ENCODE measurements at regions not wholly inside any gene's neighbourhood (a gene's known extent, or its start where the extent isn't known, plus 50 kb on each side); places are given as distances from the start of the nearest gene placed in this dataset.
"Not testable (repeated sequence)": the region's sequence is repeated elsewhere in the genome, so short reads cannot be mapped to it uniquely, and the experiment has no call there.

DNA sequence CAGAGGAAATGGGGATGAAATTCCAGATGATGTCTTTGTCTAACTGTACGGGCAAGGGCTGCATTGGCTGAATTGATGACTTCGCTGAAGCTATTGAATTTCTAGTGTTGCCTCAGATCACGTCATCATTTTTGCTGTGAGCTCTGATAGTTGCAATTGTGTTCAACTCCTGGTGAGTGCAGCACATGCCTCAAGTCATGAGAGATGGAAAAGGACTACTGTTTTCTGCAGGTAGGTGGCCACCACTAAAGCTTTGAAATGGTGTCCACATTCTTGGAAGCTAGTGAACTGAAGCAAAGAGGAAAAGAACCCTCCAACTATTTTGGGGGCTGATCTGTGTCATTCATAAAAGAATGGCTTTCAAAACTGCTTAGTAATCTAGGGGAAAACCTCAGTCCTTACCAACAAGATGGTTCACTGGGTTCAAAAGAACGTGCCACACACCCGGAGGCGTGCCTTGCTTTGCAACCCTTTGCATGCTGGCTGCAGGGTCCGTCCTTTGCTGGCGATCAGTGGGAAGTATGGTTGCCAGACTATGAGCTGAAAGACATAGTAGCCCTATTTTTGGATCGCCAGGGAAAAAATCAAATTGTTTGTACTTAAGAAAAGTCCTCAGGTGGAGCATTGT is 88.1 kb upstream of the STOX2 start:
- DNase-seq: no peak

DNA sequence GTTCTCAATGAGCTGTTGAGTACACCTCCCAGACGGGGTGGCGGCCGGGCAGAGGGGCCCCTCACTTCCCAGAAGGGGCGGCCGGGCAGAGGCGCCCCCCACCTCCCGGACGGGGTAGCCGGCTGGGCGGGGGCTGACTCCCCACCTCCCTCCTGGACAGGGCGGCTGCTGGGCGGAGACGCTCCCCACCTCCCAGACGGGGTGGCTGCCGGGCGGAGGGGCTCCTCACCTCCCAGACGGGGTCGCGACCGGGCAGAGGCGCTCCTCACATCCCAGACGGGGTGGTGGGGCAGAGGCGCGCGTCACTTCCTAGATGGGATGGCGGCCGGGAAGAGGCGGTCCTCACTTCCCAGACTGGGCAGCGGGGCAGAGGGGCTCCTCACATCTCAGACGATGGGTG is 86.5 kb upstream of the STOX2 start:
- DNase-seq: not testable (repeated sequence)

DNA sequence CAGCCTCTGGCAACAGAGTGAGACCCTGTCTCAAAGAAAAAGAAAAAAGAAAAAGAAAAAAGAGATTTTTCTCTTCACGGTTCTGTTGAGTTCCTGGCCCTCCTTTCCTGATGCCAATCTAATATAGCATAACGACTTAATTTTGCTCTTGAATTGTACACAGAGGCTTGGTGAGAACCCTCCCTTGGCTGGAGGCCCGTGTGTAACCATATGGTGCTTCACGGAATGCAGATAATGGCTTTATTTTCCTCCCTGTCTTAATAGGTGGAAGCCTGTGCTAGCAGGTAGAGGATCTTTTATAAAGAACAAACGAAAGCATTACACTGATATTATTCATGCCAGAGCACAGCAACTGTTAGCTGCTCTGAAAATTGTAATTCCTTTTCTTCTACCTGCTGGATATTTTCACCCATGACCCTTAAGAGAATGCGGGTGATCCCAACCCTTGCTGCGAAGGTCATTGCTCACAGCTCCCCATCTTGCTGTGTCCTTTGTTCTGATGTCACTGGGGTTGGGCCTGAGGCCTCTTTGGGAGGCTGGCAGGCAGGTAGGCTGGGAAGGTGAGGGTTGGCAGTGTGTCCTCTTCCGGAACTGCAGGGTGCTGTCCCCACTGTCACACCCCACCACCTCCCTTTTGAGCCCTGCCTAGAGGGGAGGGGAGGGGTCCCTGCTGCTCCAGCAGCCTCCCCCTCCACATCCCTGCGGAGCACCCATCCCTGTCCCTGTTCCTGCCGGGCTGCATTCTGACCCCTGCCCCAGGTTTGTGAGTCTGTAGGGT is 83.8 kb upstream of the STOX2 start:
- DNase-seq: peak; percentile 32

DNA sequence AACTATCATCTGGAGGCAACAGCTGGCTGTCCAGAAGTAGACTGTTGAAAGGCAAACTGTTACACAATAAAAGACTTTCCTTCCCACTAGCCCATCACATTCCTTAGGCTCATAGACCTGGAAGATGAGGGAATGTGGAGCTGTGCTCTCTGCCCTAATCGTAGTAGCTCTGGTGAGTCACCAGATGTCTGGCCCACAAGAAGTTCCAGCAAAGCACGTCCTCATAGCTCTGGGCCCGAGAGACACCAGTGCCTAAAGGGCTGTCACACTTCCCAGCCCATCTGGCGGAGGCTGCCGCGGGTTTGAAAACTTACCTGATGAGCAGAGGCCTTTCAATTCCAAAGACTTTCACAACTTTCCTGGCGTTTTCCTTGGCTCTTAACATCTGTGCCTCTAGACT is 81.7 kb upstream of the STOX2 start:
- DNase-seq: peak; percentile 1

DNA sequence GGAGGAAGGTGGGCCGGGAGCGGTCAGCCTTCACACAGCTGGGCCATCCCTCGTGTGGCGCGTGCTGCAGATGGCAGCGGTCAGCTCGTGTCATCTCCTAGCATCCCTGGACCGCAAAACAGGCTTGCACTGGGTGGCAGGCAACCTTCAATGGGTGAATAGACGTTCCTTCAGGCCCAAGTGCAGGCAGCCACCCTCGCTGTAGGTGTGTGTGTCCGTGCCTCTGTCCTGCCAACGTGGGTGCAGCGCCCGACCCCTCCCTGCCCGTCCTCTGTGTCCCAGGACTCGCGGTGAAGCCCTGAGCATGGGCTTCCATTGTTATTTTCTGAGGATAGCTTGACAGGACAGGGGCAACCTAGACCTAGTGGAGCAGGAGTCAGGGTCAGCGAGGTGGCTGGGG is 79.8 kb upstream of the STOX2 start:
- no peak for DNase-seq

DNA sequence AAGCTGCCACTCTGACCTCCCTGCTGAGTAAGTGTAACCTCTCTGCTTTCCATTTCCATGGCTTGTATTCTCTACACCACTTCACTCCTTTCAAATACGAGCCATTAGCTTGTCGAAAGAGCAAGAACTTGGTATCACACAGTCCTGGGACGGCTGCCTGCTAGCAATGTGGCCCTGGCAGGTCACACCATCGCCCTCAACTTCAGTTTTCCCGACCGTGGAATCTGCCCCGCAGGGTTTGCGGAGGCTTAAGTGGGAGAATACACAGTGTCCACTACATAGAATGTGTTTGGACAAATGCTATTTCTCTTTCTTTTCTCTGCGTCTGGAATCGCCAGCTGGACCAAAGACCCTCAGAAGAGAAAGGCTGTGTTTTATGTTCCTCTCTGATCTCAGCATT is 78.6 kb upstream of the STOX2 start:
- no peak for DNase-seq

DNA sequence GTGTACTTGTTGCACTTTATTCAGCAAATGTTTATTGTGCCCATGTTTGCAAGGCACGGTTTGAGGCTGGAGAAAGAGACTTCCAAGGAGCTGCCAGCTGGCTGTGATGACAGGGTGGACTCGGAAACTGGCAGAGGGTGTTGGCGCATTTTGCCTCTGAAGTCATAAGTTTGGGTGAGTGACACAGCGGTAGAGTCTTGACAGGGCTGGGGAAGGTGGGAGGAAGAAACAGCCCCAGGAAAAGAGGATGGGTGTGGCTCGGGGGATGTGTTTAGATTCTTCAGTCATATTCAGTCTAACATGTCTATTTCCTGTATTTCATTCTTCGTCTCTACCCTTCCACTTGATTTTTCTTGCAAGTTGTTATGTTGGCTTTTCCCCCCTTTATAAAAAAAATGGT is 77.0 kb upstream of the STOX2 start:
- no peak for DNase-seq

DNA sequence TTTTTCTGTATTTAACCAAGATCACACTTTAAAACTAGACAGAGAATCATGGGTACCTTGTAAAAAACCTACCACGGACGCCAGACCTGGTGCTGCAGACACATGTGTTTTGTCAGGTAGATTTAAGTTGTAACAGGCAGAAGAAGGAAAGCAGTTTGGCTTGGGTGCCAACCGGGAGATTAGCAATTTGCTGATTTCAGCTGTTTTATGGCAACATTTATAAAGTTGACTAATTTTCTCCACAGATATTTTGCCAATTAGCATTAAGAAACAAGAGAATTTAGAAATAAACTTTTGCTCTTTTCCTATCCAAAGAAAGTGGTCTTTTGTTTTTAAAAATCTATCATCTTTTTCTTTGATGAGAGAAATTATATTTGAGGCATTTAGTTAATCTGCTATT is 76.3 kb upstream of the STOX2 start:
- DNase-seq: no peak

DNA sequence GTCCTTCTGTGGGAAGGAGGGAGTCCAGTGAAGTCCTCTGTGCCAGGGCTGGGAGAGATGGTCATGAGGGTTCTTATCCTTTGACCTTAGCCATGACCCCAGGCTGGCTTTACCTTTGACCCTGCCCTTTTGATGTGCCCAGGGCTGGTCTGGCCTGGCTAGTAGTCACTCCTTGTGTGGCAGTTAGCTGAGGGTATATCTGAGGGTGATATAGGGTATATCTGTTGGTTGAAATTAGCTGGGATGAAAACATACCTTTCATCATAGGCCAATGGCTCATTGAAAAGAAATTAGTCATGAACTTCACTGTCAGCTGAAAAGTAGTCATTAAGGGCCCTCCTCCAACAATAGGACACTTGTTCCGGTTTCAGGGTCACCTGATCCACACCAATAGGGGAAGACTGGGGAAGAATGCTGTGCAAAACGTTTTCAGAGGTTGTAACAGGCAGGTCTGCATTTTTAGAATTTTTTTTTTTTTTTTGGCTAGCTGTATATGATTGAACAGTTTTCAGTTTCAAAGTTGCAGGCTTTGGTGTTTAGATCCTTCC is 74.6 kb upstream of the STOX2 start:
- no peak for DNase-seq

DNA sequence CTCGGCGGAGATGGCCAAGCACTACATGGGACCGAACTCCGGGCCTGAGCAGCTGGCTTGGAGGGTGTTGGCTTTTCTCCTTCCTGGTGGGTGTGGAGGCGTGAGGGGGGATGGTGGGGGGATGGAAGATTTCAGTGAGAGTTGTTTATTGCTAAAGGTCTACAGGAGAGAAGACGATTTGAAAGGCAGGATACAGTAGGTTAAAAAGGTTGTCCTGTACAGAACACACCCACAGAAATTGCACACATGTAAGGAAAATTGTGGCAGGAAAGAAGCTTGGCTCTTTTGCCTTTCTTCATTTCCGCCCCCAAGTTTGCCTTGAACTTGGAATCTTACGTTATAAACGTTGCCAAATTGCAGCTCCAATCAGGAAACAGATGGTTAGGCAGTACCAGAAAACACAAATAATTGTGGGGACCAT is 74.1 kb upstream of the STOX2 start:
- no peak for DNase-seq

DNA sequence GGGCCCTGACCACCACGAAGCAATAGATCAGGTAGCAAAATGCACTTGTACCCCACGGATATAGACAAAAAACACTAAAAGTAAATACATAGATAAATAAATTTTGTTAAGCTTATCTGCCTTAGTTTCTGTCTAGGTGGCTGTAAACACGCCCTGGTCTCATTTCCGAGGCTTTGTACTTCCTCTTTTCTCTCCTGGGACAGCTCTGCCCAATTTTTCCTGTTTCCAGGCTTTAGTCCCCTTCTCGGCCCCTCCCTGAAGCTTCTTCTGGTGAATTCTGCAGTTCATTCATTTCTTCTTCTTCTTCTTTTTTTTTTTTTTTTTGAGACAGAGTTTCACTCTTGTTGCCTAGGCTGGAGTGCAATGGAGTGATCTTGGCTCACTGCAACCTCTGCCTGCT is 73.4 kb upstream of the STOX2 start:
- no peak for DNase-seq

DNA sequence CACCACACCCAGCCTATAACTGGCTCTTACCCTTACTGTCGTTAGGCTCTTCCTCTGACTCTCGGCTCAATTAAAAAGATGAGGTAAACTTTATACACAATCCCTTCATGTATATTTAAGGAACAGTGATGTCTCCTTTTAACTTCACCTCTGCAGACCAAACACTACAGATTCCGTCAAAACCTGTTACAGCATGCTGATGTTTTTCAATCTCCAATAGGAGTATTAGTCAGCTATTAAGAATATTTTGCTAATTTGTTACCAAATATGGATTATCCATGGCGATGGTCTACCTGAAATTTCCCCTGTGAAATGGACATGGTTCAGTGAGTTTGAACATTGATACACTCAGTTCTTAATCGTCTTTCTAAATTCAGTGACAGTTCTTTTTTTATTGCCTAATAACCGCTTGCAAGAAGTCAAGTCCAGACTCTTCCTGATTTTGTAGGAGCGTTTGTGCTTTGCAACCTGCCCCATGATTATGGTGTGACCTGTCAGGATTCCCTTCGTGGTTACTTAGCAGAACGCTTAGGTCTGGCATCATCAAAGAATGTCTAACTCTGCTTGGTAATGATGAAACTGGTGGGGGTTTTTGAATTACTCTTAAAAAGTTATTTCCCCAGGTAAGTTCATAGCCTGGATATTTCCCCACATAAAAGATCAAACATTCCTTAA is 72.2 kb upstream of the STOX2 start:
- DNase-seq: no peak

DNA sequence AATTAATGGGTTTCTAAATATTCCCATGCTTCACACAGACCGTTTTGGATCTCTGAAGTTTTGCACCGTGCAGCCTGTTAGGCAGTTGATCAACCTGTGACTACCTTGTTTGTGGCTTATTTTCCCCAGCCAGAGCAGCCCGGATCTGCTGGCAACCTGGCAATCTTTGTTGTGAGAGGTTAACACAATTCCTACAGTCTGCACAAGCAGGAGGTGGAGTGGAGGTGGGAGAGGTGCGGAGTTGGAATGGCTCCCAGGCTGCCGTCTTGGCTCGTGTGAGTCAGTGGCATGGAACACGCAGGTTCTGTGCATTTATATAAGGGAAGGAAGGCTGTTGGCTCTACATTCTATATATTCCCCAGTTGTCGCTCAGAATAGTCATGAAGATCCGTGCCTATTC is 70.9 kb upstream of the STOX2 start:
- DNase-seq: no peak

DNA sequence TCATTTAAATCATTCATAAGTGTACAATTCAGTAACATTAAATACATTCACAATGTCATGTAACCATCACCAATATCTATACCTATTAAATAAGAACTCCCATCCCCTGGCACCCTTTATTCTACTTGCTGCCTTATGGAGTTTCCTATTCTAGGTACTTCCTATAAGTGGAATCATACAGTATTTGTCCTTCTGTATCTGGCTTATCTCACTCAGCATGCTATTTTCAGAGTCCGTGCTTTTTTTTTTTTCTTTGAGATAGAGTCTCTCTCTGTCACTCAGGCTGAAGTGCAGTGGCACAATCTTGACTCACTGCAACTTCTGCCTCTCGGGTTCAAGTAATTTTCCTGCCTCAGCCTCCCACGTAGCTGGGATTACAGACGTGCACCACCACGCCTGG is 67.9 kb upstream of the STOX2 start:
- DNase-seq: no peak

DNA sequence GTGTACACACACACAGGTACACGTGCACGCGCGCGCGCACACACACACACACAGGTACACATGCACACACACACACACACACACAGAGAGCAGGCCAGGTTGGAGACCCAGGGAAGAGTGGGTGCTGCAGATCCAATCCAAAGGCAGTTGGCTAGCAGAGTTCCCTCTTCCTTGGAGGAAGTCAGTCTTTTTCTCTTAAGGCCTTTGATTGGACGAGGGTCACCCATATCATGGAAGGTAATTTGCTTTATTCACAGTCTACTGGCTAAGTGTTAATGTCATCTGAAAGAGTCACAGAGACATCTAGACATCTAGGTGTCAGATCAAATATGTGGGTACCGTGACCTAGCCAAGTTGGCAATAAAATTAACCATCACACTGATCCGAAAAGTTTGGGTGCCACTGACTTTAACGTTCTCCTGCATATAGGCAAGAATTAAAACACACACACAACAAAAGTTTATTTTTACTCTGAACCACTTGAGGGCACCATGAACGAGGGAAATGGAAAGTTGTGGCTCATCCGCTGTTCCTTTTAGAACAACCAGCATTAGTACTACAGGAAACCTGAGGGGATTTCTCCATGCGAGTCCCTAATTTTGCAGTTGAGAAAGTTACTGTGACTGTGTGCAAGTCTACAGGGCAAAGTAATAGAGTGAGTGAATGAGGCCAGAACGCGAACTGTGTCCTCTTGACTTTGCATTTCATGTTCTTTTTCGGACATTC is 66.0 kb upstream of the STOX2 start:
- DNase-seq: no peak

DNA sequence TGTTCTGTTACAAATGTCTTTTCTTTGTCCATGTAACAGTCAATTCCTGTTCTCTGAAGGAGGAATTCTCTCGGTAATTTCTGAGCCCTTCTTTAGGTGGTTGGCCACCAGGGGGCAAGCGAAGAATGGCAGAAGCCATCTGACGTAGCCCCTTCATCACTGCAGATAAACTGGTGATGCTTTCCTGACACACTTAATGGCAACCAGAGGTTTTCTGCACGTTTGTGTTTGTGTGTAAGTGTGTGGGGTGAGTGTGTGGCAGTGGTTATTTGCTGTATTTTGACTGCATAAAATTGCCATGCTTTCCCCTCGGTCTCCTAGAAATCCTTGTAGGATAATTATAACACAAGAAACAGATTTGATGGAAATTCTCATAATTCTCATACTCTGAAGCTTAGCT is 64.8 kb upstream of the STOX2 start:
- peak; percentile 78 for DNase-seq

DNA sequence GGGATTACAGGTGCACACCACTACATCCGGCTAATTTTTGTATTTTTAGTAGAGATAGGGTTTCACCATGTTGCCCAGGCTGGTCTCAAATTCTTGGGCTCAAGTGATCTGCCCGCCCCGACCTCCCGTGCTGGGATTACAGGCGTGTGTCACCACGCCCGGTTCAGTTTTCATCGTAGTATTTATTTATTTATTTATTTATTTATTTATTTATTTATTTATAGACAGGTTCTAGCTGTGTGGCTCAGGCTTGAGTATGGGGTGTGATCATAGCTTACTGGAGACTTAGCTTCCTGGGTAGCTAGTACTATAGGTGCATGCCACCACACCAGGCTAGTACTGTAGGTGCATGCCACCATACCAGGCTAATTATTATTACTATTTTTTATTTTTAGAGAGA is 64.1 kb upstream of the STOX2 start:
- DNase-seq: no peak

DNA sequence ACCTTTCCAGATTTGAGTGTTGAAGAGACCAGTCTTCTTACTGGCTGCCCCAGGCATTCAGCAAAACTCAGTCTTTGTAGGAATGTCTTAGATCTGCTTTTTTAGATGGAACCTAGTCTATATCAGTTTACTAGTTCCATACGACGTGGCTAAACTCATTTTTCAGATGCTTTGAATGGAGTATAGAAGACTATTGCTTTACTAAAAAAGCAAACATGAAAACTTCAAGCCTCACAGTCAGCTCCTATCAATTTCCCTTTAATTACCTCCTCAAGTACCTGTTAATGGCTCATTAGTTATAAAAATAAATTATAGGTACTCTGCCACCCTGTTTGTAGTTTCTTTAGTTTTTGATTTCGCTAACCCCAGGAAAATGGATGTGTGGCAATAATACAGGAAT is 63.0 kb upstream of the STOX2 start:
- no peak for DNase-seq

DNA sequence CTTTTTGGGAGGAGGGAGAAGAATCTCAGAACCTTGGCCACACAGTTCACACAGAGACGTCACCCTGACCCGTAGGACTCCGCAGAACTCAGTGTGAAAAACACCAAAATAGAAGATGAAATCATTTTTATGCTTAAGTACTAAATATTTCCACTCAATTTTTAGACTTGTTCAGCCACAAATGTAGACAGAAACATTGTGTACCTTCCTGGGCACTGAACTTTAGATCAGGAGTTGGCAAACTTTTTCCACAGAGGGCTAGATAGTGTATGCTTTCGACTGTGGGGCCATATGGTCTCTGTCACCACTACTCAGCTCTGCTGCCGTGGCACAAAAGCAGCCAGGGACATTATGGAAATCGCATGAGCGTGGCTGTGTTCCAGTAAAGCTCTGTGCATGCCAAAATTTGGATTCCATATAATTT is 61.8 kb upstream of the STOX2 start:
- DNase-seq: no peak

DNA sequence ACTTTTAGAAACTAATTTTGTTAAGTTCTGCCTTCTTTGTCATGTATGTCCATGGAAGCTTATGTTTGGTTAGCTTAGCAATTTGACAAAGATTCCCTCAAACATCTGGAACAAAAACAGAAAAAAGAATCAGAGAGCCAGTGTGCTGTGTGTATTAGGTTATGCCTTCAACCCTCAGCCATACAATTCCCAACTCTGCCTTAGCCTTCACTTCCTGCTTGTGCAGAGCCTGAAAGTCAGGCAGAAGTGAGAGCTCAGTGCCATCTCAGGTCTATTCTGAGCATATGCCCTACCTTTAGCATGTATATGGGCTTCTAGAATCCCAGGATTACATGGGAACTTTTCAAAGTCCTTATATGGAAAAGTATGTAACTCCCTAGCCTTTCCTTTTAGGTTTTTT is 58.2 kb upstream of the STOX2 start:
- no peak for DNase-seq

DNA sequence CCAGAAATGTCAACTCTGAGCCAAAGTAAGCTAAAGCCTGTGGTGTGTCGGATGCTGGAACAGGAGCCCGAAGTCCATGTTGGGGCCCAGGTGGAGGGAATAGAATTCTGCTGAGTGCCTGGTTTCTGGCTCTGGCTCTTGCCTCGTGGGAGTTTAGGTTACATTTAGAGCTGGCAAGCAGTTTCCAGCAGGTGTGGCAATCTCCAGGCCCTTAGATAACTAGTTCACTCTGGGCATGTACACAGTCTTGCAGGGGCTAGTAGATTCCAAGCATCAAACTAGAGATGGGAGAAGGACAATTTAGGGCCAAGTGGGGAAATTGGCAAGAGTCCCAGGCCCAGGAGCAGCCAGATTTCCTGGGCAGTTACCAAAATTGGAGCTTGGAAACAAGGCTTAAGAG is 56.3 kb upstream of the STOX2 start:
- DNase-seq: no peak

DNA sequence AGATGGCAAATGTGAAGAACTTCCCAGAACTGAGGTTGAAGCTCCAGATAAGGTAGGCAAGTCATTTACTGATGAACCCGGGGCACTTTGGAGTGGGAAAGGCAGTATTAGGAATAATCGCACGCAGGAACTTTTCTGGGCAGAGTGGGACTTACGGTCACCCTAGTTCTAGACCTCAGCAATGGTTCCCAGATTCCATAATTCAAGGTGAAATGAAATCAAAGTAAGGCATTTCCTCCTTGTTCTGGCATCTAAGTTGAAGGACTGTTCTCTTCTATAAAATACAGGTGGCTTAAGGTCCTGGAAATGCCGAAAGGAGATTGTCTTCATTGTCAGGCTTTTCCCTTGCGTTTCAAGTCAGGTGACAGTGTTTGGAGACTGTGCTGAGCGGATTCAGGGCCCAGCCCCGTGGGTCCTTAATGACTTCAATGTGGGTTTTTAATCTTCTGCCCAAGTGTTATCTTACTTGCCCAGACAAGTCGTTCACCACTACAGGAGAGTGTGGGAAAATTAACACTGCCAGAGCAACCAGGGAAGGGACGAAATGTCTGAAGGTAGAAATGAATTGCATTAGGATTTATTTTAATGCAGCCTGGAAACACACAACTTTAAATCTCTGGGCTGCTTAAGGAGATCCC is 52.1 kb upstream of the STOX2 start:
- DNase-seq: no peak

DNA sequence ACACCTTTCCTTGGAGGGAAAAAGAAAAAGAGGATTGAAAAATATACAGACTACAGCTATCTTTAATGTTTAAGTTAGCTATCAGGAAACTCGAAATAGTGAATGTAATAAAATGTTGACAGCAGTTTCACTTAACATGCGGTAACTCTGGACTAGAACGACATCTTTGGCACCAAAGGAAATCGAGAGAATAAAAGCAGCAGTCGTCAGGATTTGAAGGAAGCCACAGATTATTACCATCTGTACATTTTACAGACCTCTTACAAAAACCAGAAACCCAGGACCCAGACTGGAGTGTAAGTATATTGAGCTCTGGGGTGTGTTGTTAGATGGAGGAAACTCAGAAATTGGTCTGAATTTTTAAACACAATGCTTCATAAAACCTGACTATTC is 51.6 kb upstream of the STOX2 start:
- no peak for DNase-seq
